Mucosa of rectum (tissue), 2 donors: ENCODE measurements at regions not wholly inside any gene's neighbourhood (a gene's known extent, or its start where the extent isn't known, plus 50 kb on each side); places are given as distances from the start of the nearest gene placed in this dataset.

ENCODE experiments used
- H3K27ac ChIP-seq, 2 donors: one replicate each; pipeline ENCODE4 v1.7.0; 2013; ENCODE audit warnings: inconsistent platforms in 2 of 2, low read depth in 2 of 2, low read length in 2 of 2
- H3K27me3 ChIP-seq, 2 donors: one replicate each; pipeline ENCODE4 v1.7.0; 2013; ENCODE audit warnings: low read length in 2 of 2; ENCODE audit not compliant: control insufficient read depth in 2 of 2, insufficient read depth in 2 of 2
- H3K36me3 ChIP-seq, 2 donors: one replicate each; pipeline ENCODE4 v1.7.0; 2013; ENCODE audit warnings: low read length in 2 of 2; ENCODE audit not compliant: control insufficient read depth in 2 of 2, insufficient read depth in 2 of 2
- H3K4me1 ChIP-seq, 2 donors: one replicate each; pipeline ENCODE4 v1.7.0; 2013; ENCODE audit warnings: low read length in 2 of 2, mild to moderate bottlenecking in 1 of 2; ENCODE audit not compliant: control insufficient read depth in 2 of 2, insufficient read depth in 2 of 2
- H3K4me3 ChIP-seq, 2 donors: one replicate each; pipeline ENCODE4 v1.7.0; 2013; ENCODE audit warnings: low read length in 2 of 2
- H3K9ac ChIP-seq, 2 donors: one replicate each; pipeline ENCODE4 v1.7.0; 2013; ENCODE audit warnings: low read length in 2 of 2, low read depth in 1 of 2, mild to moderate bottlenecking in 1 of 2
- H3K9me3 ChIP-seq, 2 donors: one replicate each; pipeline ENCODE4 v1.7.0; 2013; ENCODE audit warnings: low read length in 2 of 2; ENCODE audit not compliant: control insufficient read depth in 2 of 2
- donor health status: healthy.
- donor health status: Normal muscosa, but diverticular disease.

DNA sequence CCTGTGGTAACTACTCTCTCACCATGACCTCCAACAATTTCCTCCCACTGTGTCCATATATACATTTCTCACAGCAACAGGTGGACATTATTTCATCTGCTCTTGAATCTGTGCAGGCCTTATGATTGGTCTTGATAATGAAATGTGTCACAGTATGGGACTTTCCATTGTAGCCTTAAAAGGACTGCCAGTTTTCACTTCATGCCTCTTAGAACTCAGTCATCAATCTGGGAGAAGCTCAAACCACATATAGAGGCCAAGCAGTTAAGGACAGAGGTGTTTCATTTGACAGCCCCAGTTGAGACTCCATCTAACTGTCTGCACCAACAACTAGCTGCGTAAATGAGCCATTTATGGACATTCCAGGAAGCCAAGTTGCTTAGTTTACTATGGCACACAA, 1534.8 kb downstream of the ARAP2 start:
- Histone ChIP-seq H3K4me1 (no peaks in the 10 kb centered on the region), H3K9me3 (no peaks in the 10 kb centered on the region), H3K36me3 (no peaks in the 10 kb centered on the region), H3K27ac (no peak overlapping the region), H3K27me3 (no peaks in the 10 kb centered on the region), H3K9ac (no peak overlapping the region), H3K4me3 (no peak overlapping the region)

GRCh38 chr4:34718576-34719245, 1525.6 kb downstream of the ARAP2 start:
- no peaks in the 10 kb centered on the region for H3K9me3 ChIP-seq
- H3K36me3 ChIP-seq: no peaks in the 10 kb centered on the region
- no peak overlapping the region for H3K27ac ChIP-seq
- H3K9ac ChIP-seq: no peak overlapping the region
- H3K4me1 ChIP-seq: no peaks in the 10 kb centered on the region
- H3K27me3 ChIP-seq: no peaks in the 10 kb centered on the region
- no peak overlapping the region for H3K4me3 ChIP-seq

GRCh38 chr4:34720571-34720970, 1523.7 kb downstream of the ARAP2 start:
- Histone ChIP-seq H3K27me3 (no peaks in the 10 kb centered on the region), H3K36me3 (no peaks in the 10 kb centered on the region), H3K9ac (no peak overlapping the region), H3K9me3 (no peaks in the 10 kb centered on the region), H3K4me1 (no peaks in the 10 kb centered on the region), H3K4me3 (no peak overlapping the region), H3K27ac (no peak overlapping the region)

- no peak overlapping the region for H3K27ac ChIP-seq
- no peaks in the 10 kb centered on the region for H3K4me1 ChIP-seq
- H3K9me3 ChIP-seq: no peaks in the 10 kb centered on the region
- H3K9ac ChIP-seq: no peak overlapping the region
- no peaks in the 10 kb centered on the region for H3K36me3 ChIP-seq
- H3K4me3 ChIP-seq: no peak overlapping the region
- no peaks in the 10 kb centered on the region for H3K27me3 ChIP-seq
These were observed 1522.5 kb downstream of the ARAP2 start for GRCh38 chr4:34721835-34722234.

DNA sequence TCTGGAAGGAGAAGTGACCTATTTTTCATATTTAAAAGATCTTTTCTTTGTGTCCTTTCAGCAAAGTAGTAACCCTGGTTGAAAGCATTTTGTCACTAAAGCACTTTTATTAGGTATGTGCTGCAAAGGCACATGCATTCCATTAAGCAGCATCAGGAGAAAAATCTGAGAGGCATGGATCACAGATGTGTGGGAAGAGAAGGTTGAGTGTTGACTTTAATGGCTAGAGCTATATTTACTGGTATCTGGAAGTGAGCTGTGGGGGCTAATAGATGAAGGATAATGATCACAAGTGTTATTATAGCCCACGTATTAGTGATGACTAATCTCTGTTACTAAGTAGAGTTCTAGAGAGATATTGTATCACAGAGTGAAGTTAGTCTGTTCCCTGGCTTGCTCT, 1520.7 kb downstream of the ARAP2 start:
- H3K27me3 ChIP-seq: no peaks in the 10 kb centered on the region
- no peak overlapping the region for H3K27ac ChIP-seq
- no peak overlapping the region for H3K4me3 ChIP-seq
- H3K36me3 ChIP-seq: no peaks in the 10 kb centered on the region
- no peaks in the 10 kb centered on the region for H3K4me1 ChIP-seq
- H3K9ac ChIP-seq: no peak overlapping the region
- no peaks in the 10 kb centered on the region for H3K9me3 ChIP-seq

- Histone ChIP-seq H3K27me3 (no peaks in the 10 kb centered on the region), H3K9ac (no peak overlapping the region), H3K4me1 (no peaks in the 10 kb centered on the region), H3K9me3 (no peaks in the 10 kb centered on the region), H3K4me3 (no peak overlapping the region), H3K27ac (no peak overlapping the region), H3K36me3 (no peaks in the 10 kb centered on the region)
These were observed 1519.8 kb downstream of the ARAP2 start for GRCh38 chr4:34724491-34724890.

- no peaks in the 10 kb centered on the region for H3K4me1 ChIP-seq
- H3K4me3 ChIP-seq: no peak overlapping the region
- no peak overlapping the region for H3K9ac ChIP-seq
- H3K27me3 ChIP-seq: no peaks in the 10 kb centered on the region
- H3K9me3 ChIP-seq: no peaks in the 10 kb centered on the region
- H3K36me3 ChIP-seq: no peaks in the 10 kb centered on the region
- H3K27ac ChIP-seq: no peak overlapping the region
These were observed 1513.2 kb downstream of the ARAP2 start for GRCh38 chr4:34731070-34731469.

DNA sequence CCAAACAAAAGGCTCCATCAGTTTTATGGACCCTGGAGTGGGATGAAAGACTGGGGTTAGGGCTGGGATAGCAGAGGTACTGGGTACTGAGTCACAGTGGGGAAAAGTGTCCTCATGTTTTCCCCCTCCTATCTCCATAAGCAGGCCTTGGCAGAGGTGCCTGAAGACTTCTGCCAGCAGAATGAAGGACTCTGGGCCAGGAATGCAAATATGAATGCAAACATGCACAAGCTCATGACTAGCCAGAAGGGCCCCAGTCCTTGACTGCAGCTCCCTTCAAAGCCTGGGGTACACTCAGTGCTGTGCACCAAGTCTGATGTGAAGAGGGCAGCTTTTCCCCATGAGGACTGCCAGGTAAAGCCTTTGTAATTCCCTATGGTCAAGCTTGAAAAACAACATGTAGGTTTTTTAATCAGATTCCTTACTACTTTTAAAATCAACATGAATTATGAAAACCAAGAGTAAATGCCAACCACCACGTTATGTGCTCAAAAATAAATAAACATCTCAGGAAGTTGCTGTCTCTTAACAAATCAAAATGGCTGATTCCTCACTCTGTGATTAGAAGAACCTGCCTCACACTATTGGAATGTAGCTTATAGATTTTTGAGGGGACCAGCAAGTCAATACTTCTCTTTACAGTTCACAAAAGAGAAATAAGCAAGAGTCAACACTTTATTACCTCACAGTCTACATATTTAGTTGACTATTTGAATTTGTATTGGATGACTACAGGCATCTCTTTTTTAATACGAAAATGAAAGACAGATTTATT, 1512.0 kb downstream of the ARAP2 start:
- Histone ChIP-seq H3K27ac (no peak overlapping the region), H3K36me3 (no peaks in the 10 kb centered on the region), H3K4me3 (no peak overlapping the region), H3K9ac (no peak overlapping the region), H3K4me1 (no peaks in the 10 kb centered on the region), H3K27me3 (no peaks in the 10 kb centered on the region), H3K9me3 (no peaks in the 10 kb centered on the region)

- Histone ChIP-seq H3K4me1 (no peaks in the 10 kb centered on the region), H3K27me3 (no peaks in the 10 kb centered on the region), H3K4me3 (no peak overlapping the region), H3K27ac (no peak overlapping the region), H3K9me3 (no peaks in the 10 kb centered on the region), H3K9ac (no peak overlapping the region), H3K36me3 (no peaks in the 10 kb centered on the region)
These were observed 1511.0 kb downstream of the ARAP2 start for GRCh38 chr4:34733185-34733941.

- no peaks in the 10 kb centered on the region for H3K27me3 ChIP-seq
These were observed 1477.4 kb downstream of the ARAP2 start for GRCh38 chr4:34766935-34767334.

More at GRCh38 chr4:34766935-34767334, 1477.4 kb downstream of the ARAP2 start:
- Histone ChIP-seq H3K4me3 (no peak overlapping the region), H3K9ac (no peak overlapping the region), H3K27ac (no peak overlapping the region), H3K9me3 (no peaks in the 10 kb centered on the region), H3K4me1 (no peaks in the 10 kb centered on the region), H3K36me3 (no peaks in the 10 kb centered on the region)
